ENCODE measurements at regions not wholly inside any gene's neighbourhood (a gene's known extent, or its start where the extent isn't known, plus 50 kb on each side); places are given as distances from the start of the nearest gene placed in this dataset.

GRCh38 chr2:20516291-20516645 lies 69.4 kb downstream of the RHOB start:
- Histone ChIP-seq H3K4me1 (peaks cover 0 to 11% (median 0%) of the 10 kb centered on the region in 4 donors), H3K36me3 (no peaks in the 10 kb centered on the region), H3K27me3 (no peaks in the 10 kb centered on the region), H3K4me3 (no peak overlapping the region), H3K9me3 (no peaks in the 10 kb centered on the region), H3K27ac (peak overlapping the region in 3 of 4 donors; percentile 21 to 37 (median 34))
- in situ Hi-C loops (cut with MboI; ENCODE audit: low pct_ligation_motif_present in 1 of 4, low pct_unique_long_range_greater_than_20kb in 1 of 4, low sequenced_read_pairs in 3 of 4) (no loop called here), intact Hi-C loops (cut with DNase I; ENCODE audit: low total_unique reads) (no loop called here)
- no peak for DNase-seq
- no peak for TF ChIP-seq POLR2AphosphoS5 (IDR thresholded peaks at IDR 0.05)
- no peak for TF ChIP-seq POLR2A (IDR thresholded peaks at IDR 0.05)
- TF ChIP-seq EP300 (IDR thresholded peaks at IDR 0.05; ENCODE audit: low read depth), result no peak
- TF ChIP-seq CTCF (IDR thresholded peaks at IDR 0.05), result no peak
- WGBS, 2 donors (ENCODE audit: low coverage in 1 of 2), result 87% methylated on average over 2 of the region's 2 CpGs; no CpG with 5 or more reads in 1 of the 2 donors

- Histone ChIP-seq H3K4me1 (peaks cover 0 to 11% (median 0%) of the 10 kb centered on the region in 4 donors), H3K9me3 (no peaks in the 10 kb centered on the region), H3K27me3 (no peaks in the 10 kb centered on the region), H3K27ac (peak overlapping the region in 3 of 4 donors; percentile 21 to 37 (median 34)), H3K36me3 (no peaks in the 10 kb centered on the region), H3K4me3 (no peak overlapping the region)
- in situ Hi-C loops (cut with MboI; ENCODE audit: low pct_ligation_motif_present in 1 of 4, low pct_unique_long_range_greater_than_20kb in 1 of 4, low sequenced_read_pairs in 3 of 4), result no loop called here
- no peak for DNase-seq
- 0 to 53% methylated on average over 2 to 10 of the region's 10 CpGs for WGBS, 2 donors (ENCODE audit: low coverage in 1 of 2)
- no peak for TF ChIP-seq EP300 (IDR thresholded peaks at IDR 0.05; ENCODE audit: low read depth)
- no peak for TF ChIP-seq POLR2A (IDR thresholded peaks at IDR 0.05)
- no peak for TF ChIP-seq CTCF (IDR thresholded peaks at IDR 0.05)
- no peak for TF ChIP-seq POLR2AphosphoS5 (IDR thresholded peaks at IDR 0.05)
- intact Hi-C loops (cut with DNase I; ENCODE audit: low total_unique reads), result loop anchor here (1.0 kb wide), 1 partner anchor 25 kb away; no protein-coding TSS in a partner anchor
Observed at GRCh38 chr2:20516646-20517341, 69.9 kb downstream of the RHOB start.

DNA sequence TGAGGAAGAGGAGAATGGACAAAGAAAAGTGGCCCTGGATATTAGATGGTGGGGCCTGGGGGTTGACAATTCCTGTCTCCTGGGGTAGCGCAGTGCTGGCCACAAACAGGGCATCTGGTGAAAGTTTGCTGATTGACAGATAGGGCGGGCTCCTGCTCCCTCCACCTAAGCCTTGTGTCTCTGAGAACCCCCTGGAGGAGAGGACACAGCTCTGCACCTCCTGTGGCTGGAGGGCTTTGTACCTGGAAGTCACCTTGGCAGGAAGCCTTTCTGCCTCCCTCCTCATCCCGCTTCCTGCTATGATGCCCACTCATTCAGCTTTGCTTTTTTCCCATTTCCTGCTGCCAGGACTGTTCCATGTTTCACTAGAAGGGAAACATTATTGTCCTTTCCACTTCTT lies 72.4 kb downstream of the RHOB start:
- Histone ChIP-seq H3K4me3 (no peak overlapping the region), H3K36me3 (no peaks in the 10 kb centered on the region), H3K27ac (no peak overlapping the region), H3K4me1 (peaks cover 0 to 11% (median 0%) of the 10 kb centered on the region in 4 donors), H3K27me3 (no peaks in the 10 kb centered on the region), H3K9me3 (no peaks in the 10 kb centered on the region)
- no peak for TF ChIP-seq EP300 (IDR thresholded peaks at IDR 0.05; ENCODE audit: low read depth)
- TF ChIP-seq POLR2AphosphoS5 (IDR thresholded peaks at IDR 0.05), result no peak
- no peak for TF ChIP-seq POLR2A (IDR thresholded peaks at IDR 0.05)
- TF ChIP-seq CTCF (IDR thresholded peaks at IDR 0.05), result no peak
- WGBS, 2 donors (ENCODE audit: low coverage in 1 of 2), result 94% methylated on average over 3 of the region's 3 CpGs; no CpG with 5 or more reads in 1 of the 2 donors
- in situ Hi-C loops (cut with MboI; ENCODE audit: low pct_ligation_motif_present in 1 of 4, low pct_unique_long_range_greater_than_20kb in 1 of 4, low sequenced_read_pairs in 3 of 4) (no loop called here), intact Hi-C loops (cut with DNase I; ENCODE audit: low total_unique reads) (no loop called here)
- DNase-seq, result no peak

DNA sequence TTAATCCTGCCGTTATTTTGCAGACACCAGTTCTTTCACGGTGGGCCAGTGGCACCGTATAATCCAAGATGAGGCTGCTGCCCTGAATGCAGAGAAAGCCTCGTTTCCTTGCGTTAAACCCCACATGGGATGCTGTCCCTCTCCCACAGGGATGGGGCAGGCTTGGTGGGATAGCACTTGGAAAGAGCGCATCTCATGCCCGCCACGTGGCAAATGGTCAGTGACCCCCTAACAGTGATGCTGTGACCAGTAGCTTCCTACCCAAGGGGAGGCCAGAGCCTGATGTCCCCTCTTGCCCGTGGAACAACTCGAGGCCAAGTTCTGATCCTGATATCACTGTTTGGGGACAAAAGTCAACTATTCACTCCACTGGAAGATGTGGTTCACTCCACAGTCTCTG lies 73.3 kb downstream of the RHOB start:
- intact Hi-C loops (cut with DNase I; ENCODE audit: low total_unique reads), result no loop called here
- in situ Hi-C loops (cut with MboI; ENCODE audit: low pct_ligation_motif_present in 1 of 4, low pct_unique_long_range_greater_than_20kb in 1 of 4, low sequenced_read_pairs in 3 of 4), result no loop called here
- no peak for TF ChIP-seq POLR2A (IDR thresholded peaks at IDR 0.05)
- no peak for TF ChIP-seq CTCF (IDR thresholded peaks at IDR 0.05)
- no peak for TF ChIP-seq POLR2AphosphoS5 (IDR thresholded peaks at IDR 0.05)
- TF ChIP-seq EP300 (IDR thresholded peaks at IDR 0.05; ENCODE audit: low read depth), result no peak
- 80 to 95% methylated on average over 1 to 10 of the region's 10 CpGs for WGBS, 2 donors (ENCODE audit: low coverage in 1 of 2)
- H3K36me3 ChIP-seq, result no peaks in the 10 kb centered on the region
- no peak overlapping the region for H3K4me3 ChIP-seq
- H3K27ac ChIP-seq, result no peak overlapping the region
- no peaks in the 10 kb centered on the region for H3K9me3 ChIP-seq
- DNase-seq, result no peak
- H3K4me1 ChIP-seq, result peaks cover 0 to 19% (median 0%) of the 10 kb centered on the region in 4 donors
- no peaks in the 10 kb centered on the region for H3K27me3 ChIP-seq
